Neural crest cell (in vitro differentiated cells): ENCODE measurements at regions not wholly inside any gene's neighbourhood (a gene's known extent, or its start where the extent isn't known, plus 50 kb on each side); places are given as distances from the start of the nearest gene placed in this dataset.
"Not testable (repeated sequence)": the region's sequence is repeated elsewhere in the genome, so short reads cannot be mapped to it uniquely, and the experiment has no call there.

ENCODE experiments used
- DNase-seq: peaks from one replicate; pipeline ENCODE4 v3.0.0; 2021; ENCODE audit warnings: low read depth, mixed read lengths, low spot score
- H3K27ac Mint-ChIP-seq: one replicate; pipeline ENCODE4 v1.8.0; 2021; ENCODE audit warnings: mild to moderate bottlenecking, mixed read lengths; ENCODE audit not compliant: unreplicated experiment
- H3K27me3 Mint-ChIP-seq: 2 replicates; pipeline ENCODE4 v1.8.0; 2021; ENCODE audit warnings: low read depth, mild to moderate bottlenecking, mixed read lengths
- H3K36me3 Mint-ChIP-seq: 2 replicates; pipeline ENCODE4 v1.8.0; 2021; ENCODE audit warnings: low read depth, mild to moderate bottlenecking, mixed read lengths
- H3K4me1 Mint-ChIP-seq: 2 replicates; pipeline ENCODE4 v1.8.0; 2021; ENCODE audit warnings: mixed read lengths
- H3K4me3 Mint-ChIP-seq: one replicate; pipeline ENCODE4 v1.8.0; 2021; ENCODE audit warnings: mild to moderate bottlenecking, mixed read lengths
- H3K9me3 Mint-ChIP-seq: 2 replicates; pipeline ENCODE4 v1.8.0; 2021; ENCODE audit warnings: mixed read lengths
- TF ChIP-seq, protein P1 (sequence below): fragments of 200-600 bp; sonication (generic); conservative IDR thresholded peaks from 2 replicates; pipeline ENCODE4 v1.5.0; 2021; ENCODE audit warnings: antibody characterized with exemption, mild to moderate bottlenecking

DNA sequence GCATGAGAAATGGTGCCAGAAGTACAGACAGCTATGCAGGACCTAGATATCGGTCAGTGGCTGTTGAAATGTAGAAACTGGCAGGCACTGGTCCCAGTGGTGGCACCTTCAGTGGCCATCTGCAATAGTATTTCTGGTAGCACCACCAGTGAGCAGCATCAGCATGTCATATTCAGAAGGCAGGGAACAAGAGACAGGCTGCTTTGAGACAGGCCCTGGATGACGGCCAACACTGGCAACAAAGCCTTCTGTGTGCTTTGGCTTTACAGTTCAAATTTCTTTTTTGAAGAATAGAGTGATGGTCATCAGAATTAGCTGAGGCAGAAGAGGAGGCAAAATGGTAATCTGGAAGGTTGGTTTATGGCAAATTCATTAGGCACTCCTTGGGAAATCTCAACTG lies 273.4 kb upstream of the SLC16A7 start:
- Mint-ChIP-seq H3K9me3 (no peaks in the 10 kb centered on the region), H3K36me3 (no peaks in the 10 kb centered on the region), H3K27ac (no peak overlapping the region), H3K27me3 (peaks cover 16% of the 10 kb centered on the region), H3K4me3 (no peak overlapping the region), H3K4me1 (no peaks in the 10 kb centered on the region)
- TF ChIP-seq, protein P1, sequence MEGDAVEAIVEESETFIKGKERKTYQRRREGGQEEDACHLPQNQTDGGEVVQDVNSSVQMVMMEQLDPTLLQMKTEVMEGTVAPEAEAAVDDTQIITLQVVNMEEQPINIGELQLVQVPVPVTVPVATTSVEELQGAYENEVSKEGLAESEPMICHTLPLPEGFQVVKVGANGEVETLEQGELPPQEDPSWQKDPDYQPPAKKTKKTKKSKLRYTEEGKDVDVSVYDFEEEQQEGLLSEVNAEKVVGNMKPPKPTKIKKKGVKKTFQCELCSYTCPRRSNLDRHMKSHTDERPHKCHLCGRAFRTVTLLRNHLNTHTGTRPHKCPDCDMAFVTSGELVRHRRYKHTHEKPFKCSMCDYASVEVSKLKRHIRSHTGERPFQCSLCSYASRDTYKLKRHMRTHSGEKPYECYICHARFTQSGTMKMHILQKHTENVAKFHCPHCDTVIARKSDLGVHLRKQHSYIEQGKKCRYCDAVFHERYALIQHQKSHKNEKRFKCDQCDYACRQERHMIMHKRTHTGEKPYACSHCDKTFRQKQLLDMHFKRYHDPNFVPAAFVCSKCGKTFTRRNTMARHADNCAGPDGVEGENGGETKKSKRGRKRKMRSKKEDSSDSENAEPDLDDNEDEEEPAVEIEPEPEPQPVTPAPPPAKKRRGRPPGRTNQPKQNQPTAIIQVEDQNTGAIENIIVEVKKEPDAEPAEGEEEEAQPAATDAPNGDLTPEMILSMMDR = no peak
- DNase-seq = no peak

DNA sequence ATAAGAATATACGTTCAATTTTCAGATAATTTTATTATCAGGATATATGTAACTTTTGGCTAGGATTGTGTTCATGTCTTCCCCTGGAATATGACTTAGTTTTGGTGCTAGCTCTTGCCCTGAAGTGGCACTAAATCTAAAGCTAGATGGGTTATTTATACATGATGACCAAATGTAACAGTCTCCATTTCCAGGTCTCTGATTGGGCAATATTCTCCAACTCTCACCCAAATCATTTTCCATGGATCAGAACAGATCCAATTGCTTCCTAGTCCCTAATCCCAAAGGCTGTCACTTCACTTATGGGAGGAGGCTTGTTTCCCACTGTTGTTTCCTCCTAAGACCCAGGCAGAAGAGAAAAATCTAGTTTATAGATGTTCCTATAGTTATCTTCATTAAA lies 274.6 kb upstream of the SLC16A7 start:
- no peaks in the 10 kb centered on the region for H3K4me1 Mint-ChIP-seq
- no peaks in the 10 kb centered on the region for H3K36me3 Mint-ChIP-seq
- no peaks in the 10 kb centered on the region for H3K9me3 Mint-ChIP-seq
- TF ChIP-seq, protein P1 = no peak
- peaks cover 5% of the 10 kb centered on the region for H3K27me3 Mint-ChIP-seq
- no peak for DNase-seq
- no peak overlapping the region for H3K27ac Mint-ChIP-seq
- no peak overlapping the region for H3K4me3 Mint-ChIP-seq

DNA sequence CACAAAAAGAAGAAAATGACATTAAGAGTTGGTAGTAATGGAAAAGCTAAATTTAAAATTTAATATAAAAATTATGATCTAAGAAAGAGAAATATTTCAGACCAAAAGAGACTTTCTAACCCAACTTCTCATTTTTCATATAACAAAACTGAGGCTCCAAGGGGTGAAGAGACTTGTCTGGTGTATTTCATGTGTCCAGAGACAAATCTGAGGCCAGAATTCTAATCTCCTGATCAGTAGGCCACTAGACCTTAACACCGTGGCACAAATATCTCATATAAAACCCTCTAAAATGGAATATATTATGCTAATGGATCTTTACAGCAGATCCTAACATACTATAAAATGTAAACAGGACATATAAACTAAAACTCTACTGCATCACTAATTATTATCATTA lies 275.7 kb upstream of the SLC16A7 start:
- no peaks in the 10 kb centered on the region for H3K4me1 Mint-ChIP-seq
- H3K9me3 Mint-ChIP-seq = no peaks in the 10 kb centered on the region
- DNase-seq = no peak
- H3K36me3 Mint-ChIP-seq = no peaks in the 10 kb centered on the region
- H3K27me3 Mint-ChIP-seq = no peaks in the 10 kb centered on the region
- no peak overlapping the region for H3K4me3 Mint-ChIP-seq
- TF ChIP-seq, protein P1 = no peak
- no peak overlapping the region for H3K27ac Mint-ChIP-seq

DNA sequence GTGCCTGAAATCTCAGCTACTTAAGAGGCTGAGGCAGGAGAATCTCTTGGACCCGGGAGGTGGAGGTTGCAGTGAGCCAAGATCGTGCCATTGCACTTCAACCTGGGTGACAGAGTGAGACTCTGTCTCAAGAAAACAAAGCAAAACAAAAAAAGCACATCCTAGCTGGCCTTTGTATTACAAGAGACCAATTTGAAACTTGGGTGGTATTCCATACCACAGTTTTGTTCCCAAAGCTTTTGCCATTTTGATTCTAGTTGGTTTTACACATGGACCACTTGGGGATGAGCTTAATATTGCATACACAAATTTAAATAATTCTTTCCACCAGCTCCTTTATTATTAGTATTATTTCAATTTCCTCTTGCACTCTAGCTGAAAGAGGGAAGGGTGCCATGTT lies 276.9 kb upstream of the SLC16A7 start:
- TF ChIP-seq, protein P1 = no peak
- no peak for DNase-seq
- Mint-ChIP-seq H3K36me3 (no peaks in the 10 kb centered on the region), H3K27me3 (no peaks in the 10 kb centered on the region), H3K4me3 (no peak overlapping the region), H3K27ac (no peak overlapping the region), H3K4me1 (no peaks in the 10 kb centered on the region), H3K9me3 (no peaks in the 10 kb centered on the region)

DNA sequence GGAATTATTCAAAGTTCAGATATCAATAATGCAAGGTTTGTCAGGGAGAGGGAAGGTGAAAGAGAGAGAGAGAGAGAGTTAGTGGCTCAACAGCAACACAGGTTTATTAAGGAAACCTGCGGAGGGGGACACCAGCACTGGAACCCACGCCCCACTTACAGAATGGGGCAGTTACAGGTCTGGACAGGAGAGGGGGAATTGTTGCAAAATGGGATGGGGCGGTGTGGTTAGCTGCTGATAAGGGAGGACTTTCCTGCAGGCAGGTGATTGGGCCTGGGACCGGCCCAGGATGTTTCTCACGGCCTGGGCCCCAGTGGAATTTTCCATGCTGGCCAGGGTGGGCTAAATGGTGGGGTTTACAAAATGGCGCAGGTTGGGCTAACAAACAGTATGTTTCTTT lies 278.2 kb upstream of the SLC16A7 start:
- no peak for DNase-seq
- peaks cover 4% of the 10 kb centered on the region for H3K9me3 Mint-ChIP-seq
- H3K4me1 Mint-ChIP-seq = no peaks in the 10 kb centered on the region
- no peaks in the 10 kb centered on the region for H3K27me3 Mint-ChIP-seq
- H3K27ac Mint-ChIP-seq = no peak overlapping the region
- TF ChIP-seq, protein P1 = no peak
- no peak overlapping the region for H3K4me3 Mint-ChIP-seq
- no peaks in the 10 kb centered on the region for H3K36me3 Mint-ChIP-seq

DNA sequence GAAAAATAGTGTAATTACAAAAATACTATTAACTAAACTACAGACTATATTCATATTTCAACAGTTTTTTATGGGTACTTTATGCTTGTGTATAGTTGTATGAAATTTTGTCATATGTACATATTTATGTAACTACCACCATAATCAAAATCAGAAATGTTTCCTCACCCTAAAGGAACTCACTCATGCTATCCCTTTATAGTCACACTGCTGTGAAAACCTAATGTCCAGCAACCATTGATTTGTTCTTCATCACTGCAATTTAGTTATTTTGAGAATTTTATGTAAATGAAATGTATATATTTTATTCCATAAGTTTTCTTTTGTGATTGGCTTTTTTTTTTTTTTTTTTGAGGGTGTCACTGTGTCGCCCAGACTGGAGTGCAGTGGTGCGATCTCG lies 278.9 kb upstream of the SLC16A7 start:
- no peak overlapping the region for H3K27ac Mint-ChIP-seq
- peaks cover 9% of the 10 kb centered on the region for H3K9me3 Mint-ChIP-seq
- H3K36me3 Mint-ChIP-seq = peaks cover 3% of the 10 kb centered on the region
- no peaks in the 10 kb centered on the region for H3K27me3 Mint-ChIP-seq
- H3K4me1 Mint-ChIP-seq = no peaks in the 10 kb centered on the region
- H3K4me3 Mint-ChIP-seq = no peak overlapping the region
- TF ChIP-seq, protein P1 = no peak
- DNase-seq = no peak

DNA sequence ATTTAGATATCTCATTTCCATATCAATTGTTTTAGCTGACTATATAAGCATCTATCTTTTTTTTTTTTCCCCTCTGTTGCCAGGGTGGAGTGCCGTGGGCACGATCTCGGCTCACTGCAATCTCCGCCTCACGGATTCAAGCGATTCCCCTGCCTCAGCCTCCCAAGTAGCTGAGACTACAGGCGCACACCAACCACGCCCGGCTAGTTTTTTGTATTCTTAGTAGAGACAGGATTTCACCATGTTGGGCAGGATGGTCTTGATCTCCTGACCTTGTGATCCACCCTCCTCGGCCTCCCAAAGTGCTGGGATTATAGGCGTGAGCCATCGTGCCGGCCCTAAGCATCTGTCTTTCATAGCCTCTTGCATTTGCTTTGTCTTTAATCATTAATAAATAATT lies 279.5 kb upstream of the SLC16A7 start:
- not testable (repeated sequence) for H3K36me3 Mint-ChIP-seq, H3K27ac Mint-ChIP-seq, H3K4me3 Mint-ChIP-seq, H3K27me3 Mint-ChIP-seq, H3K4me1 Mint-ChIP-seq, DNase-seq
- H3K9me3 Mint-ChIP-seq = peaks cover 15% of the 10 kb centered on the region
